HEK293 (cell line): ENCODE measurements at regions not wholly inside any gene's neighbourhood (a gene's known extent, or its start where the extent isn't known, plus 50 kb on each side); places are given as distances from the start of the nearest gene placed in this dataset.

Experiments
- CTCF ChIA-PET: fragments of 350-600 bp; formaldehyde crosslinking; extraction: SDS; loops from one replicate; lab custom pipeline; 2021; ENCODE audit warnings: antibody characterized with exemption; lab: Yijun Ruan, JAX
- POLR2A ChIA-PET: fragments of 300-600 bp; formaldehyde crosslinking; extraction: SDS; loops from one replicate; lab custom pipeline; 2020; ENCODE audit warnings: antibody characterized with exemption, inconsistent platforms; lab: Yijun Ruan, JAX
- H3K27ac ChIP-seq: fragments of 200-500 bp; sonication (Bioruptor generic); 2 replicates; pipeline ENCODE4 v1.5.1; 2014; ENCODE audit warnings: low read depth, low read length, control low read depth, inconsistent platforms; ENCODE audit errors: extremely low read depth
- H3K36me3 ChIP-seq, 2 experiments: fragments of 200-500 bp in 1 of 2; sonication (Bioruptor generic) in 1 of 2; 1 replicate in 1 of 2; 2 replicates in 1 of 2; pipeline ENCODE4 v1.5.1; 2014 to 2017; ENCODE audit warnings: inconsistent platforms in 2 of 2, low read length in 2 of 2; ENCODE audit not compliant: control insufficient read depth in 2 of 2, insufficient read depth in 1 of 2
- H3K4me1 ChIP-seq: fragments of 200-500 bp; sonication (Bioruptor generic); 2 replicates; pipeline ENCODE4 v1.5.1; 2014; ENCODE audit warnings: mild to moderate bottlenecking, low read length, inconsistent platforms; ENCODE audit not compliant: control insufficient read depth, insufficient read depth
- H3K4me3 ChIP-seq: 2 replicates; pipeline ENCODE4 v1.5.1; 2011; ENCODE audit warnings: low read depth, mild to moderate bottlenecking, control low read depth, low read length, moderate library complexity
- H3K9me3 ChIP-seq: fragments of 200-500 bp; sonication (Bioruptor generic); 2 replicates; pipeline ENCODE4 v1.5.1; 2014; ENCODE audit warnings: low read depth, low read length, inconsistent platforms; ENCODE audit not compliant: control insufficient read depth, insufficient read depth
- EGR2 ChIP-seq: fragments of 450-650 bp; formaldehyde crosslinking; IDR thresholded peaks from 2 replicates; pipeline ENCODE4 v1.5.1; 2016; ENCODE audit warnings: low read depth, missing biosample characterization, missing genetic modification characterization
- GLIS1 ChIP-seq: fragments of 450-650 bp; formaldehyde crosslinking; IDR thresholded peaks from 2 replicates; pipeline ENCODE4 v1.5.1; 2016; ENCODE audit warnings: missing biosample characterization, missing genetic modification characterization
- IKZF3 ChIP-seq: fragments of 450-650 bp; IDR thresholded peaks from 2 replicates; pipeline ENCODE4 v1.5.0; 2018; ENCODE audit warnings: missing biosample characterization, mild to moderate bottlenecking, missing genetic modification characterization, moderate library complexity
- KLF8 ChIP-seq: fragments of 450-650 bp; formaldehyde crosslinking; IDR thresholded peaks from 2 replicates; pipeline ENCODE4 v1.5.1; 2016; ENCODE audit warnings: missing biosample characterization, missing genetic modification characterization
- RBAK ChIP-seq: fragments of 450-650 bp; formaldehyde crosslinking; IDR thresholded peaks from 2 replicates; pipeline ENCODE4 v1.5.1; 2016; ENCODE audit warnings: missing biosample characterization, missing genetic modification characterization
- SP7 ChIP-seq: fragments of 450-650 bp; formaldehyde crosslinking; IDR thresholded peaks from 2 replicates; pipeline ENCODE4 v1.5.1; 2016; ENCODE audit warnings: missing biosample characterization, missing genetic modification characterization
- TRIM28 ChIP-seq: IDR thresholded peaks from 2 replicates; pipeline ENCODE4 v1.6.1; 2011; ENCODE audit warnings: low read length, control low read depth, borderline replicate concordance
- ZBTB48 ChIP-seq: fragments of 450-650 bp; formaldehyde crosslinking; IDR thresholded peaks from 2 replicates; pipeline ENCODE4 v1.5.1; 2016; ENCODE audit warnings: missing biosample characterization, missing genetic modification characterization
- ZFP3 ChIP-seq: fragments of 450-650 bp; formaldehyde crosslinking; IDR thresholded peaks from 2 replicates; pipeline ENCODE4 v1.5.1; 2016; ENCODE audit warnings: low read depth, missing biosample characterization, missing genetic modification characterization
- ZFP41 ChIP-seq: fragments of 450-650 bp; formaldehyde crosslinking; IDR thresholded peaks from 2 replicates; pipeline ENCODE4 v1.5.1; 2016; ENCODE audit warnings: missing biosample characterization, missing genetic modification characterization, borderline replicate concordance
- ZNF10 ChIP-seq: fragments of 450-650 bp; formaldehyde crosslinking; IDR thresholded peaks from 2 replicates; pipeline ENCODE4 v1.5.1; 2017; ENCODE audit warnings: missing biosample characterization, missing genetic modification characterization
- ZNF155 ChIP-seq: fragments of 450-650 bp; formaldehyde crosslinking; IDR thresholded peaks from 2 replicates; pipeline ENCODE4 v1.5.1; 2016; ENCODE audit warnings: missing biosample characterization, missing genetic modification characterization
- ZNF174 ChIP-seq: fragments of 450-650 bp; formaldehyde crosslinking; IDR thresholded peaks from 2 replicates; pipeline ENCODE4 v1.5.0; 2017; ENCODE audit warnings: missing biosample characterization, mild to moderate bottlenecking, missing genetic modification characterization
- ZNF184 ChIP-seq: fragments of 450-650 bp; IDR thresholded peaks from 2 replicates; pipeline ENCODE4 v1.5.1; 2018; ENCODE audit warnings: missing biosample characterization, mild to moderate bottlenecking, missing genetic modification characterization
- ZNF2 ChIP-seq: fragments of 450-650 bp; formaldehyde crosslinking; IDR thresholded peaks from 2 replicates; pipeline ENCODE4 v1.5.1; 2016; ENCODE audit warnings: missing biosample characterization, missing genetic modification characterization
- ZNF202 ChIP-seq: fragments of 450-650 bp; formaldehyde crosslinking; IDR thresholded peaks from 2 replicates; pipeline ENCODE4 v1.5.1; 2016; ENCODE audit warnings: missing biosample characterization, missing genetic modification characterization, borderline replicate concordance
- ZNF223 ChIP-seq: fragments of 450-650 bp; formaldehyde crosslinking; IDR thresholded peaks from 2 replicates; pipeline ENCODE4 v1.5.1; 2016; ENCODE audit warnings: missing biosample characterization, missing genetic modification characterization
- ZNF354C ChIP-seq: fragments of 450-650 bp; formaldehyde crosslinking; IDR thresholded peaks from 2 replicates; pipeline ENCODE4 v1.5.1; 2016; ENCODE audit warnings: missing biosample characterization, missing genetic modification characterization, low read depth, borderline replicate concordance
- ZNF426 ChIP-seq: fragments of 450-650 bp; formaldehyde crosslinking; IDR thresholded peaks from 2 replicates; pipeline ENCODE4 v1.5.1; 2017; ENCODE audit warnings: missing biosample characterization, missing genetic modification characterization, mild to moderate bottlenecking, inconsistent platforms, moderate library complexity
- ZNF529 ChIP-seq: fragments of 450-650 bp; formaldehyde crosslinking; IDR thresholded peaks from 2 replicates; pipeline ENCODE4 v1.5.1; 2017; ENCODE audit warnings: missing genetic modification characterization, missing biosample characterization; ENCODE audit not compliant: insufficient replicate concordance
- ZNF561 ChIP-seq: fragments of 450-650 bp; IDR thresholded peaks from 2 replicates; pipeline ENCODE4 v1.5.1; 2018; ENCODE audit warnings: missing biosample characterization, missing genetic modification characterization, borderline replicate concordance
- ZNF623 ChIP-seq: fragments of 450-650 bp; formaldehyde crosslinking; IDR thresholded peaks from 2 replicates; pipeline ENCODE4 v1.5.1; 2016; ENCODE audit warnings: missing biosample characterization, missing genetic modification characterization
- ZNF629 ChIP-seq: fragments of 450-650 bp; formaldehyde crosslinking; IDR thresholded peaks from 2 replicates; pipeline ENCODE4 v1.5.1; 2017; ENCODE audit warnings: missing biosample characterization, missing genetic modification characterization
- ZNF654 ChIP-seq: fragments of 450-650 bp; formaldehyde crosslinking; IDR thresholded peaks from 2 replicates; pipeline ENCODE4 v1.5.1; 2016; ENCODE audit warnings: low read depth, missing biosample characterization, missing genetic modification characterization
- ZNF792 ChIP-seq: fragments of 450-650 bp; formaldehyde crosslinking; IDR thresholded peaks from 2 replicates; pipeline ENCODE4 v1.5.1; 2016; ENCODE audit warnings: missing biosample characterization, missing genetic modification characterization
- ZSCAN30 ChIP-seq: fragments of 450-650 bp; IDR thresholded peaks from 2 replicates; pipeline ENCODE4 v1.5.1; 2018; ENCODE audit warnings: missing biosample characterization, mild to moderate bottlenecking, missing genetic modification characterization, moderate library complexity
- TF ChIP-seq, protein P1 (sequence below): fragments of 450-650 bp; formaldehyde crosslinking; IDR thresholded peaks from 2 replicates; pipeline ENCODE4 v1.5.1; 2016; ENCODE audit warnings: missing biosample characterization, missing genetic modification characterization
- TF ChIP-seq, protein P2 (sequence below): fragments of 450-650 bp; formaldehyde crosslinking; IDR thresholded peaks from 2 replicates; pipeline ENCODE4 v1.5.1; 2017; ENCODE audit warnings: missing biosample characterization, missing genetic modification characterization
- TF ChIP-seq, protein P3 (sequence below): fragments of 450-650 bp; formaldehyde crosslinking; IDR thresholded peaks from 2 replicates; pipeline ENCODE4 v1.5.0; 2017; ENCODE audit warnings: missing biosample characterization, missing genetic modification characterization, borderline replicate concordance
- TF ChIP-seq, protein P4 (sequence below): fragments of 450-650 bp; formaldehyde crosslinking; IDR thresholded peaks from 2 replicates; pipeline ENCODE4 v1.5.1; 2016; ENCODE audit warnings: missing biosample characterization, missing genetic modification characterization, borderline replicate concordance

DNA sequence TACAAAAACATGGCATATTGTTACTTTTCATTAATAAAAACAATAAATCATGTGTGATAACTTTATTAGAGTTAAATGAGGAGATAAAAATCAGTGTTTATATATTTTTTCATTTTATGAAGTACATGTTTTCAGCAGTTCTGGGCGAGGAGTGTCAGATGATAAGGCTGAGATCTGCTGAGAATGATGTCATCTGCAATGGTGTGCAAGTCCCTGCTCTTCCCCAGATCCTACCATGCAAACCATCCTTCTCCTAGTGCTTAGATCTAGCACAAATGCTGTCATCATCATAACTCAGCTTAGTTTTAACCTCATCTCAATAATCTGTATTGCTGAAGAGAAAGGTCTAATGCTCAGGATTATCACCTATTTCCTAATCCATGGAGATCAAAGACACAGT lies 214.4 kb upstream of the DAB1 start (continued):
- TF ChIP-seq KLF8 (tag by site-specific recombination) (no peak; the same call in 1 of the 2 replicates), ZBTB48 (tag by site-specific recombination) (no peak), EGR2 (tag by site-specific recombination) (no peak), RBAK (tag by site-specific recombination) (no peak), ZSCAN30 (tag by site-specific recombination) (no peak), ZNF629 (tag by site-specific recombination) (0 out of 2 replicates have a peak, but pooled peaks have one; percentile 52), ZNF174 (no peak), ZNF426 (no peak)
- TF ChIP-seq, protein P1, sequence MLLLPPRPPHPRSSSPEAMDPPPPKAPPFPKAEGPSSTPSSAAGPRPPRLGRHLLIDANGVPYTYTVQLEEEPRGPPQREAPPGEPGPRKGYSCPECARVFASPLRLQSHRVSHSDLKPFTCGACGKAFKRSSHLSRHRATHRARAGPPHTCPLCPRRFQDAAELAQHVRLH (tag by site-specific recombination): no peak
- TF ChIP-seq, protein P2, sequence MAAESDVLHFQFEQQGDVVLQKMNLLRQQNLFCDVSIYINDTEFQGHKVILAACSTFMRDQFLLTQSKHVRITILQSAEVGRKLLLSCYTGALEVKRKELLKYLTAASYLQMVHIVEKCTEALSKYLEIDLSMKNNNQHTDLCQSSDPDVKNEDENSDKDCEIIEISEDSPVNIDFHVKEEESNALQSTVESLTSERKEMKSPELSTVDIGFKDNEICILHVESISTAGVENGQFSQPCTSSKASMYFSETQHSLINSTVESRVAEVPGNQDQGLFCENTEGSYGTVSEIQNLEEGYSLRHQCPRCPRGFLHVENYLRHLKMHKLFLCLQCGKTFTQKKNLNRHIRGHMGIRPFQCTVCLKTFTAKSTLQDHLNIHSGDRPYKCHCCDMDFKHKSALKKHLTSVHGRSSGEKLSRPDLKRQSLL (tag by site-specific recombination): no peak

DNA sequence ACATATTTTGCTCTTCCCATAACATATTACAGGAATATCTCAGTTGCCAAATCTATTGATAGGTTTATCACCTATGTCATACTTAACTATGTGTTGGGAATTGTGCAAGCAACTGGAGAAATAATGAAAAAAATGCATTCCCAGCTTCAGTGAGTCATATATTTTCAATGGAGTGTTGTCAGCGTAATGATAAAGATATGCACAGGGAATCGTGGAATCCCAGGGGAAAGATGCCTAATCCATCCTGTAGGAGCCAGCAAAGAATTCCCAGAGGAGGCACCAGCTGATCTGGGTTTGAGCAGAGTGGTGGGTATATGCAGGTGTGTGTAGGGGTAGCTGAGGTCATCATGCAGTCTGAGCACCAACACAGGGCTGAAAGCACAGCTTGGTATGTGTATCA lies 213.3 kb upstream of the DAB1 start:
- Histone ChIP-seq H3K27ac (no peak overlapping the region), H3K36me3 (no peaks in the 10 kb centered on the region), H3K4me1 (no peaks in the 10 kb centered on the region), H3K9me3 (no peaks in the 10 kb centered on the region), H3K4me3 (no peak overlapping the region)
- ChIA-PET CTCF (no interaction called here), POLR2A (no interaction called here)
- TF ChIP-seq ZNF223 (tag by site-specific recombination): no peak
- no peak for TF ChIP-seq ZFP41 (tag by site-specific recombination)
- TF ChIP-seq, protein P1 (tag by site-specific recombination): no peak
- TF ChIP-seq ZNF629 (tag by site-specific recombination): peak; percentile 54; the same call in 1 of the 2 replicates
- TF ChIP-seq ZNF561 (tag by site-specific recombination): no peak
- no peak for TF ChIP-seq ZNF354C
- no peak for TF ChIP-seq ZNF529
- TF ChIP-seq ZNF654: no peak
- no peak for TF ChIP-seq ZNF2
- TF ChIP-seq ZNF184 (tag by site-specific recombination): no peak
- TF ChIP-seq, protein P3, sequence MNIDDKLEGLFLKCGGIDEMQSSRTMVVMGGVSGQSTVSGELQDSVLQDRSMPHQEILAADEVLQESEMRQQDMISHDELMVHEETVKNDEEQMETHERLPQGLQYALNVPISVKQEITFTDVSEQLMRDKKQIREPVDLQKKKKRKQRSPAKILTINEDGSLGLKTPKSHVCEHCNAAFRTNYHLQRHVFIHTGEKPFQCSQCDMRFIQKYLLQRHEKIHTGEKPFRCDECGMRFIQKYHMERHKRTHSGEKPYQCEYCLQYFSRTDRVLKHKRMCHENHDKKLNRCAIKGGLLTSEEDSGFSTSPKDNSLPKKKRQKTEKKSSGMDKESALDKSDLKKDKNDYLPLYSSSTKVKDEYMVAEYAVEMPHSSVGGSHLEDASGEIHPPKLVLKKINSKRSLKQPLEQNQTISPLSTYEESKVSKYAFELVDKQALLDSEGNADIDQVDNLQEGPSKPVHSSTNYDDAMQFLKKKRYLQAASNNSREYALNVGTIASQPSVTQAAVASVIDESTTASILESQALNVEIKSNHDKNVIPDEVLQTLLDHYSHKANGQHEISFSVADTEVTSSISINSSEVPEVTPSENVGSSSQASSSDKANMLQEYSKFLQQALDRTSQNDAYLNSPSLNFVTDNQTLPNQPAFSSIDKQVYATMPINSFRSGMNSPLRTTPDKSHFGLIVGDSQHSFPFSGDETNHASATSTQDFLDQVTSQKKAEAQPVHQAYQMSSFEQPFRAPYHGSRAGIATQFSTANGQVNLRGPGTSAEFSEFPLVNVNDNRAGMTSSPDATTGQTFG (tag by site-specific recombination): no peak
- TF ChIP-seq TRIM28: no peak
- no peak for TF ChIP-seq ZNF10
- no peak for TF ChIP-seq IKZF3 (tag by site-specific recombination)
- TF ChIP-seq ZNF155 (tag by site-specific recombination): no peak
- no peak for TF ChIP-seq ZFP3
- TF ChIP-seq EGR2 (tag by site-specific recombination): 0 out of 2 replicates have a peak, but pooled peaks have one; percentile 18
- peak; percentile 80 for TF ChIP-seq KLF8 (tag by site-specific recombination)
- no peak for TF ChIP-seq ZNF202 (tag by site-specific recombination)
- TF ChIP-seq SP7 (tag by site-specific recombination): no peak
- TF ChIP-seq, protein P4, sequence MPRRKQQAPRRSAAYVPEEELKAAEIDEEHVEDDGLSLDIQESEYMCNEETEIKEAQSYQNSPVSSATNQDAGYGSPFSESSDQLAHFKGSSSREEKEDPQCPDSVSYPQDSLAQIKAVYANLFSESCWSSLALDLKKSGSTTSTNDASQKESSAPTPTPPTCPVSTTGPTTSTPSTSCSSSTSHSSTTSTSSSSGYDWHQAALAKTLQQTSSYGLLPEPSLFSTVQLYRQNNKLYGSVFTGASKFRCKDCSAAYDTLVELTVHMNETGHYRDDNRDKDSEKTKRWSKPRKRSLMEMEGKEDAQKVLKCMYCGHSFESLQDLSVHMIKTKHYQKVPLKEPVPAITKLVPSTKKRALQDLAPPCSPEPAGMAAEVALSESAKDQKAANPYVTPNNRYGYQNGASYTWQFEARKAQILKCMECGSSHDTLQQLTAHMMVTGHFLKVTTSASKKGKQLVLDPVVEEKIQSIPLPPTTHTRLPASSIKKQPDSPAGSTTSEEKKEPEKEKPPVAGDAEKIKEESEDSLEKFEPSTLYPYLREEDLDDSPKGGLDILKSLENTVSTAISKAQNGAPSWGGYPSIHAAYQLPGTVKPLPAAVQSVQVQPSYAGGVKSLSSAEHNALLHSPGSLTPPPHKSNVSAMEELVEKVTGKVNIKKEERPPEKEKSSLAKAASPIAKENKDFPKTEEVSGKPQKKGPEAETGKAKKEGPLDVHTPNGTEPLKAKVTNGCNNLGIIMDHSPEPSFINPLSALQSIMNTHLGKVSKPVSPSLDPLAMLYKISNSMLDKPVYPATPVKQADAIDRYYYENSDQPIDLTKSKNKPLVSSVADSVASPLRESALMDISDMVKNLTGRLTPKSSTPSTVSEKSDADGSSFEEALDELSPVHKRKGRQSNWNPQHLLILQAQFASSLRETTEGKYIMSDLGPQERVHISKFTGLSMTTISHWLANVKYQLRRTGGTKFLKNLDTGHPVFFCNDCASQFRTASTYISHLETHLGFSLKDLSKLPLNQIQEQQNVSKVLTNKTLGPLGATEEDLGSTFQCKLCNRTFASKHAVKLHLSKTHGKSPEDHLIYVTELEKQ (tag by site-specific recombination): peak; percentile 47; the same call in 1 of the 2 replicates
- TF ChIP-seq ZNF426: no peak
- TF ChIP-seq ZNF792 (tag by site-specific recombination): no peak
- no peak for TF ChIP-seq ZNF623 (tag by site-specific recombination)
- no peak for TF ChIP-seq GLIS1 (tag by site-specific recombination)
